ENCODE measurements at regions not wholly inside any gene's neighbourhood (a gene's known extent, or its start where the extent isn't known, plus 50 kb on each side); places are given as distances from the start of the nearest gene placed in this dataset.

DNA sequence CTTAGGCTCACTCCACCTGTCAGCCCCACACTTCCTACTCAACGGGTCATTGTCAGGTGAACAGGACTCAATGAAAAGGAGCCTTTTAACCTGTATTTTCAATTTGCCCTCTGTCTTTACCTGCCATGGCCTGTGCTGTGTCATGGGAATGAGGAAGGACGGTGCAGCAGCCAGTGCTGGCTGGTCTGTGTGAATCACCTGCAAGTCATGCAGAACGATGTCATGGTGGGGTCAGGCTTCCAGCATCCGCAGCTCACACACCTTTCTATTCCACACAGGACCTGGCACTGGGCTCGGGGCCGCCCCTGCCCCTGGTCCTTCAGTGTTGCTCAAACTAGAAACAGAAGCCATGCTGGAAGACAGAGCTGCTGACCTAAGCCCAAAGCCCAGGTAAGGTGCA lies 188.7 kb upstream of the GMDS start:
- Histone ChIP-seq H3K9me2 (replicated peaks; ENCODE audit: control insufficient read depth, low read length) (no peaks in the 10 kb centered on the region), H3K4me2 (ENCODE audit: low read length) (no peak overlapping the region), H3K27ac (ENCODE audit: low read depth, low read length) (no peak overlapping the region), H4K20me1 (ENCODE audit: control insufficient read depth, insufficient read depth, low read depth, low read length) (no peaks in the 10 kb centered on the region), H3K36me3 (ENCODE audit: control insufficient read depth, low read length) (no peaks in the 10 kb centered on the region), H3K27me3 (ENCODE audit: control insufficient read depth, low read length) (no peaks in the 10 kb centered on the region), H3K4me1 (ENCODE audit: control insufficient read depth, low read length) (no peaks in the 10 kb centered on the region), H3F3A (ENCODE audit: control insufficient read depth, insufficient read depth) (no peaks in the 10 kb centered on the region), H3K9me3 (ENCODE audit: control insufficient read depth, insufficient read depth, low read length) (no peaks in the 10 kb centered on the region), H3K79me2 (ENCODE audit: control insufficient read depth, low read length) (no peaks in the 10 kb centered on the region), H3K4me3 (ENCODE audit: low read length) (no peak overlapping the region)
- no peak for TF ChIP-seq EZH2phosphoT487 (IDR thresholded peaks at IDR 0.05; ENCODE audit: borderline replicate concordance, low read length)
- TF ChIP-seq, protein P1, sequence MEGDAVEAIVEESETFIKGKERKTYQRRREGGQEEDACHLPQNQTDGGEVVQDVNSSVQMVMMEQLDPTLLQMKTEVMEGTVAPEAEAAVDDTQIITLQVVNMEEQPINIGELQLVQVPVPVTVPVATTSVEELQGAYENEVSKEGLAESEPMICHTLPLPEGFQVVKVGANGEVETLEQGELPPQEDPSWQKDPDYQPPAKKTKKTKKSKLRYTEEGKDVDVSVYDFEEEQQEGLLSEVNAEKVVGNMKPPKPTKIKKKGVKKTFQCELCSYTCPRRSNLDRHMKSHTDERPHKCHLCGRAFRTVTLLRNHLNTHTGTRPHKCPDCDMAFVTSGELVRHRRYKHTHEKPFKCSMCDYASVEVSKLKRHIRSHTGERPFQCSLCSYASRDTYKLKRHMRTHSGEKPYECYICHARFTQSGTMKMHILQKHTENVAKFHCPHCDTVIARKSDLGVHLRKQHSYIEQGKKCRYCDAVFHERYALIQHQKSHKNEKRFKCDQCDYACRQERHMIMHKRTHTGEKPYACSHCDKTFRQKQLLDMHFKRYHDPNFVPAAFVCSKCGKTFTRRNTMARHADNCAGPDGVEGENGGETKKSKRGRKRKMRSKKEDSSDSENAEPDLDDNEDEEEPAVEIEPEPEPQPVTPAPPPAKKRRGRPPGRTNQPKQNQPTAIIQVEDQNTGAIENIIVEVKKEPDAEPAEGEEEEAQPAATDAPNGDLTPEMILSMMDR (IDR thresholded peaks at IDR 0.05; ENCODE audit: low read depth, low read length, poor library complexity, severe bottlenecking): no peak

DNA sequence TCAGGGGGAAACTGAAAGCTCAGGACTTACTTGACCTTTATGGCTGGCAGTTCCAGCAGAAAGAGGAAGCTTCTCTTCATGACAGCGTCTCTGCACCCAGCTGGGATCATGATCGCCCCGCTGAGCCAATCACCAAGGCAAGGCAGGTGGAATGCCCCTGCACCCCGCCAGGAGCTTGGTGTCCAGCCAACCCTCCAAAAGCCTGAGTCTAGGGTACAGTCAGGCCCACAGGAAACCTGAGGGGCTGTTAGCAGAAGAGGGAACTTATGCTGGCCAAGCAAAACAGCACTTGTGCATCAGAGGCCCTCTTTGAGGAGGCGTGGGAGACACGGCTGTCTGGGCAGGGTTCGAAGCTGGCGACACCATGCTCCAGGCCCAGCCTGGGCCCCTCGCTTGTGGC lies 188.3 kb upstream of the GMDS start:
- no peaks in the 10 kb centered on the region for H3K79me2 ChIP-seq (ENCODE audit: control insufficient read depth, low read length)
- H3K4me2 ChIP-seq (ENCODE audit: low read length): no peak overlapping the region
- no peaks in the 10 kb centered on the region for H3K9me3 ChIP-seq (ENCODE audit: control insufficient read depth, insufficient read depth, low read length)
- H3K9me2 ChIP-seq (replicated peaks; ENCODE audit: control insufficient read depth, low read length): no peaks in the 10 kb centered on the region
- H3K4me3 ChIP-seq (ENCODE audit: low read length): no peak overlapping the region
- H3K4me1 ChIP-seq (ENCODE audit: control insufficient read depth, low read length): no peaks in the 10 kb centered on the region
- TF ChIP-seq, protein P1 (IDR thresholded peaks at IDR 0.05; ENCODE audit: low read depth, low read length, poor library complexity, severe bottlenecking): no peak
- TF ChIP-seq EZH2phosphoT487 (IDR thresholded peaks at IDR 0.05; ENCODE audit: borderline replicate concordance, low read length): no peak
- no peaks in the 10 kb centered on the region for H3K27me3 ChIP-seq (ENCODE audit: control insufficient read depth, low read length)
- no peaks in the 10 kb centered on the region for H3F3A ChIP-seq (ENCODE audit: control insufficient read depth, insufficient read depth)
- no peaks in the 10 kb centered on the region for H3K36me3 ChIP-seq (ENCODE audit: control insufficient read depth, low read length)
- H3K27ac ChIP-seq (ENCODE audit: low read depth, low read length): no peak overlapping the region
- no peaks in the 10 kb centered on the region for H4K20me1 ChIP-seq (ENCODE audit: control insufficient read depth, insufficient read depth, low read depth, low read length)

DNA sequence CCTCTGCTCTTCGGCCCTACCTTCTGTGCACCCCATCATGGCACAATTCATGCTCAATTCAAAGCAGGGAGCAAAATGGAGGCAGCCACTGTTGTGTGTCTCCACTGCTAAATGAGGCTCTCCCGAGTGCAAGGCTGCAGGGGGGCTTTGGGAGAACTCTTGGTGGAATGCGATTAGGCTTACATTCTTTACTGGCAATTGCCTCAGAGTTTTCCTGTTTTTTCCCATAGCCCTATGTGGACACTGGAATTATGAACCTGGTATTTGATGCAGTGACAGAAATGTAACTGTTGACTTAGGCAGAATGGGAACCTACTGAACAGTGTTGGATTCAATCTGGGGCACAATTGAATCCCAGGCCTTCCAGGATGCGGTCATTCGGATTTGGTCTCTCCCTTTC lies 187.9 kb upstream of the GMDS start:
- Histone ChIP-seq H3K9me2 (replicated peaks; ENCODE audit: control insufficient read depth, low read length) (no peaks in the 10 kb centered on the region), H3K36me3 (ENCODE audit: control insufficient read depth, low read length) (no peaks in the 10 kb centered on the region), H4K20me1 (ENCODE audit: control insufficient read depth, insufficient read depth, low read depth, low read length) (no peaks in the 10 kb centered on the region), H3K27me3 (ENCODE audit: control insufficient read depth, low read length) (no peaks in the 10 kb centered on the region), H3F3A (ENCODE audit: control insufficient read depth, insufficient read depth) (no peaks in the 10 kb centered on the region), H3K4me1 (ENCODE audit: control insufficient read depth, low read length) (no peaks in the 10 kb centered on the region), H3K79me2 (ENCODE audit: control insufficient read depth, low read length) (no peaks in the 10 kb centered on the region), H3K9me3 (ENCODE audit: control insufficient read depth, insufficient read depth, low read length) (no peaks in the 10 kb centered on the region), H3K4me3 (ENCODE audit: low read length) (no peak overlapping the region), H3K4me2 (ENCODE audit: low read length) (no peak overlapping the region), H3K27ac (ENCODE audit: low read depth, low read length) (no peak overlapping the region)
- TF ChIP-seq, protein P1 (IDR thresholded peaks at IDR 0.05; ENCODE audit: low read depth, low read length, poor library complexity, severe bottlenecking): no peak
- TF ChIP-seq EZH2phosphoT487 (IDR thresholded peaks at IDR 0.05; ENCODE audit: borderline replicate concordance, low read length): no peak

DNA sequence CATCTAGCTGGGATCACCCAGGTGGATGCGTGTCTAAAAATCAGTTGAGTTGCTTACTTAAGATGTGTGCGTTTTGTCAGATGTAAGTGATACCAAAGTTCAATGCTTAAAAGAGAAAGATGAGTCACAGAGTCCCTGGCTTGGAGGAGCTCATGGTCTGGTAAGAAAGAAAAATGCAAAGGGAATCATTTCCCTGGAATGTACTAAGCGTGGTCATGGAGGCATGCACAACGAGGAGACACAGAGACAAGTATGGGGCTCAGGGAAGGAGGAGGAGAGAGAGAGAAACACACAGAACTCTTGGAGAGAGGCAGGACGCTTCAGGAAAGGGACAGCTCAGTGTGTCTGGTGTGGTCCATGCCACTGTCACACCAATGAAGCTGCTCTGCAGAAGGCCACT lies 186.9 kb upstream of the GMDS start:
- H3K9me2 ChIP-seq (replicated peaks; ENCODE audit: control insufficient read depth, low read length): no peaks in the 10 kb centered on the region
- H3K27me3 ChIP-seq (ENCODE audit: control insufficient read depth, low read length): no peaks in the 10 kb centered on the region
- no peak overlapping the region for H3K27ac ChIP-seq (ENCODE audit: low read depth, low read length)
- no peaks in the 10 kb centered on the region for H4K20me1 ChIP-seq (ENCODE audit: control insufficient read depth, insufficient read depth, low read depth, low read length)
- no peaks in the 10 kb centered on the region for H3K9me3 ChIP-seq (ENCODE audit: control insufficient read depth, insufficient read depth, low read length)
- no peaks in the 10 kb centered on the region for H3F3A ChIP-seq (ENCODE audit: control insufficient read depth, insufficient read depth)
- H3K79me2 ChIP-seq (ENCODE audit: control insufficient read depth, low read length): no peaks in the 10 kb centered on the region
- TF ChIP-seq, protein P1 (IDR thresholded peaks at IDR 0.05; ENCODE audit: low read depth, low read length, poor library complexity, severe bottlenecking): no peak
- TF ChIP-seq EZH2phosphoT487 (IDR thresholded peaks at IDR 0.05; ENCODE audit: borderline replicate concordance, low read length): no peak
- H3K4me3 ChIP-seq (ENCODE audit: low read length): no peak overlapping the region
- no peaks in the 10 kb centered on the region for H3K4me1 ChIP-seq (ENCODE audit: control insufficient read depth, low read length)
- H3K4me2 ChIP-seq (ENCODE audit: low read length): no peak overlapping the region
- H3K36me3 ChIP-seq (ENCODE audit: control insufficient read depth, low read length): no peaks in the 10 kb centered on the region

Data from DOHH2 (cell line).